ENCODE measurements at regions not wholly inside any gene's neighbourhood (a gene's known extent, or its start where the extent isn't known, plus 50 kb on each side); places are given as distances from the start of the nearest gene placed in this dataset.
"Not testable (repeated sequence)": the region's sequence is repeated elsewhere in the genome, so short reads cannot be mapped to it uniquely, and the experiment has no call there.

DNA sequence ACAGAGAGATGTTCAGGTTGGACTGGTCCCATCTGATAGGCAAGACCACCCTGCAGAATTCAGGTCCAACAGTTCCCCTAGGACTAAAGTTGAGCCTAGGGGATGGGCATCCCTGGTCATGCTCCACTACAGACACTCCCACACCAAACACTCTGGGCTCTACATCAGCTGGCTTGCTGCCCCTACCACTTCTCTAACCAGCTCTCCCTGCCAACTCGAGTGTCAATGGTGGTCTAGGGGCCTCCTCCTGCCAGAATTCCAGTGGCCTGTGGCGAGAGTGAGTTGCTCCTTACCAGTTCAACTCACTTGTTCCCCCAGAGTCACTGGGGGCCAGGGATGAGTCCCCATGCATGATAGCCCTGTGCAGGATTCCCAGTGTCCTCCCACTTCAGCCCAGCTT lies 316.2 kb upstream of the PPP2R3A start:
- DNase-seq = no peak

DNA sequence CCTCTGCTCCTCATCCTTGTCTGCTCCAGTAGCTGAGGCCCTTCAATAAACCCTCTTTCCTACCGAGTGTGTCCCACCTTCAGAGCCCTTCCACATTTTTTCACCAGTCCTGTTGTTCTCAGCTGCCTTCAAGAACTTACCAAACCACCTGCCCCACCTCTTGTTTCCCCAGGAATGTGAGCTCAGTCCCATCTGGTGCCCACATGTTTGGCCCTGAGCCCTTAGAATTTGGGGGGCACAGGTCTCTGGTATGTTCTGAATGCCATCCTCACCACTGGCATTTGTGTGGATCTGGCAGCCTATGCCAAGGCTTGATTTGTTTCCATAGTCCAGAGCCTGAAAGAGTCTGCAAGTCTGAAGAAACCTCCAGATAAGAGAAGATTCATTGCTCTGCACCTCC lies 315.2 kb upstream of the PPP2R3A start:
- DNase-seq = no peak

DNA sequence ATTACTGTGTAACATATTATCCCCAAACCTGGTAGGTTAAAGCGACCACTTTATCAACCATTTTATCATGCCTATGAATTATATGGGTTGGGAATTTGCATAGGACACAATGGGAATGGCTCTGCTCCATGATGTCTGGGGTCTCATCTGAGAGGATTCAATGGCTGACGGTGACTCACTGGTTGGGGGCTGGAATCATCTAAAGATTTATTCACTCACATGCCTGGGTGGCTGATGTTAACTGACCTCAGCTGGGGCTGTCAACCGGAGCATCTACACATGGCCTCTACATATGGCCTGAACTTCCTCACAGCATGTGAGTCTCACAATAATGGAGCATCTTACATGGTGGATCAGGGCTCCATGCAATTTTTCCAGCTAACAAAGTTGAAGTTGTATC lies 313.1 kb upstream of the PPP2R3A start:
- DNase-seq = no peak

DNA sequence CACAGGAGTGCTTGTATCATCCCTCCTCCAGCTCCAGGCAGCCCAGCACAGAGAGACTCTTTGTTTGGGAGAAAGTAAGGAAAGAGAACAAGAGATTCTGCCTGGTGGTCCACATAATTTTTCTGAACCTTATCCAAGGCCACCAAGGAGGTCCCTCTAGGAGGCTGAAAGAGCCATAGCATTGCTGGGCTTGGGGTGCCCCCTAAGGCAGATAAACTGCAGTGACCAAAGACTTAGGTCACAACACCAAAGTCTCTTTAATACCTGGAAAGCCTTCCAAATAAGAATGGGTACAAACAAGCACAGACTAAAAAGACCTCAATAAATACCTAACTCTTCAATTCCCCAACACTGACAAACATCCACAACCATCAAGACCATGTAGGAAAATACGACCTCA lies 310.2 kb upstream of the PPP2R3A start:
- DNase-seq = no peak

DNA sequence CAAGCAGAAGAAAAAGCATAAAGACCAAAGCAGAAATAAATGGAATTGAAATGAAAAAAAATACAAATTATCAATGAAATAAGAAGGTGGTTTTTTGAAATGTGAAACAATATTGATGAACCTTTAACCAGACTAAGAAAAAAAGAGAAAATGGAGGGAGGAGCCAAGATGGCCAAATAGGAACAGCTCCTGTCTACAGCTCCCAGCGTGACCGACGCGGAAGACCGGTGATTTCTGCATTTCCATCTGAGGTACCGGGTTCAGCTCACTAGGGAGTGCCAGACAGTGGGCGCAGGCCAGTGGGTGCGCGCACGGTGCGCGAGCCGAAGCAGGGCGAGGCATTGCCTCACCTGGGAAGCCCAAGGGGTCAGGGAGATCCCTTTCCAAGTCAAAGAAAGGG lies 307.1 kb upstream of the PPP2R3A start:
- not testable (repeated sequence) for DNase-seq

DNA sequence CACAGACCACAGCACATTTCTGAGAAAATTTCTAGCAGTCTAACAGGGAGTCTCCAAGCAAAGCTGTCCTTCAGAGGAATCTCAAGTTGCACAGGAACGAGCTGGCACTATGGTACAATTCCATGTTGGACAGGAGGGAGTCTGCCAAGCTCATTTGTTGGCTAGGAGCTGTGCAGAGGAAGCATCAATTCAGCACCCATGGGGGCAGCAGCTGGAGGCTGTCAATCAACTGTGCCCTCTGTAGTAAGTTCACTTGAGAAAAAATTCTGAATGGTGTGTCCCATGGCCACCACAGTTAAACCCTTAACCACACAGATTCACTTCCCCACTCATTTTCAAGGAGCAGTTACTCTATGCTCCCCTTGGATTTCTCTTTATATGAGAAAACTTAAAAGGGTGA lies 298.5 kb upstream of the PPP2R3A start:
- no peak for DNase-seq

DNA sequence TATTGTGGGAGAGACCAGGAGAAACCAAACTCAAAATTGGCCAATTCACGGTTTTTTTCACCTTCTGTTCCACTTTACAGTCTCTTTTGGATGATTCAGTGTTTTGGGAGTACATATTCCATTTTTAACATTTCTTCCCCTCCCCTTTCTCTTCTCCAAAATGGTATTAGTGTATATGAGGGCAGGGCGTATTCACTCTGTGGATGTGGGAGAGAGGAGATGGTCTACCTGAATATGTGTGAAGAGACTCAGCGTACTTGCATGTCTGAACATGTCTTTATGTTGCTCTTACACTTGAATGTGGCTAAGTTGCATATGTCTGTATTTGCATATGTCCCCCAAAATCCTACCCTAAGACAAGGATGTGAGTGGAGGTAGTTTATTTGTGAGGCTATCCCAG lies 291.0 kb upstream of the PPP2R3A start:
- no peak for DNase-seq

DNA sequence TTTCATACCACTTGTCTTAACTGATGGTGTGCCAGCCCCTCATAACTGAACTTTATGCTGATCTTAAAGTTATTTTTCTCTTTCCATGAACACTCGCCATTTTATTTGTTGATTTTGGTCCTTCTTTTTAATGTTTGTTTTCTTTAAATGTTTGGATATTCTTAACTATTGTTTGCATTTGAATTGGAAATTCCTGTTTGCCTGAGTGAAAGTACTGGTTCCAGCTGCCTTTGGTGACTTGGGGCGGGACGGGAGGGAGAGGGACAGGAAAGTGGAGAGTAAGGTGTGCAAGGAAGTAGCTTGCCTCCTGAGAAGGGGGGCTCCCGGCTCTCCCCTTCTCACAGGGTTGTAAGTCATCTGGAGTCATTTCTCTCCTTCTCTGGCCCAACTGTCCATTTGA lies 287.1 kb upstream of the PPP2R3A start:
- no peak for DNase-seq

DNA sequence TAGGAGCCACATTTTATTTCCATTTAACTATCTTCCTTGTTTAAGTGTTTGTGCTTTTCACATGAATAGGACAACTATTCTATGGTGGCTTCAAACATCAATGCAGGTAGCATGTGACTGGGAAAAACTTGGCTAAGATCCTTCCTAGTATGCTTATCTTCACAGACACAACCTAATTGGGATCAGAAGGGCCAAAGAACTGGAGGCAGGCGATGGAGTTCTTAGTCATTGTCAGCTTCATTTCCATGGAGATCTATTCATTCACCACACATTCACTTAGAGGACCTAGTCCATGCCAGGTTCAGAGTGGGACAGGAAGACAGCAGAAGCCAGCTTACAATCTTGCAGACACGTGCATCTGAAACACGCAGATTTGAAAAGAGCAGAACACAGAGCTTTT lies 277.5 kb upstream of the PPP2R3A start:
- no peak for DNase-seq

DNA sequence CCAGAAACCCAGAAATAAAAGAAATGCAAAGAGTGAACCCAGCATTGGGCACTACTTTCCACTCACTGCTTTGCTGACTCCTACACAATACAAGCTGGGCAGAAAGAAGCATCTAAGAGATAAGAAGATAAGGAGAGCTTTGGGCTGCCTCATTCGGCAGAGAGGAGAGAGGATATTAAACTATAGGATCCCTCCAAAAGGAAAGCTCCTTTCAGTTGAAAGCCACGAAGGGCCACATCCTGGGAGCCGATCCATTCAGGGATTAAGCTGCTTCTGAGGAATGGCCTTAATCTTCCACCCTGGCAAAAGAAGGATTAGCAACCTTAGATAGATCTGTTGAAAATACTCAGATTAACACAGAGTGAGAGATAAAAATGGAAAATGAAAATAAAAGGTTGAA lies 274.9 kb upstream of the PPP2R3A start:
- no peak for DNase-seq

DNA sequence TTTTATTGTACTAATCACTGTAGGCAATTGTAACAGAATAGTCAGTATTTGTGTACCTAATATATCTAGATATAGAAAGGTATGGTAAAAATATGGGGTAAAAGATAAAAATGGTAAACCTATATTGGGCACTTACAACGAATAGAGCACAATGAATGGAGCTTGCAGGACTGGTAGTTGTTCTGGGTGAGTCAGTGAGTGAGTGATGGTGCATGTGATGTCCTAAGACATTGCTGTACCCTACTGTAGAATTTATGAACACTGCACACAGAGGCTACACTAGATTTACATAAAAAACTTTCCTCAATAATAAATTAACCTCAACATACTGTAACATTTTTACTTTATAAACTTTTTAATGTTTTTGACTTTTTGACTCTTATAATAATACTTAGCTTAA lies 274.3 kb upstream of the PPP2R3A start:
- no peak for DNase-seq

DNA sequence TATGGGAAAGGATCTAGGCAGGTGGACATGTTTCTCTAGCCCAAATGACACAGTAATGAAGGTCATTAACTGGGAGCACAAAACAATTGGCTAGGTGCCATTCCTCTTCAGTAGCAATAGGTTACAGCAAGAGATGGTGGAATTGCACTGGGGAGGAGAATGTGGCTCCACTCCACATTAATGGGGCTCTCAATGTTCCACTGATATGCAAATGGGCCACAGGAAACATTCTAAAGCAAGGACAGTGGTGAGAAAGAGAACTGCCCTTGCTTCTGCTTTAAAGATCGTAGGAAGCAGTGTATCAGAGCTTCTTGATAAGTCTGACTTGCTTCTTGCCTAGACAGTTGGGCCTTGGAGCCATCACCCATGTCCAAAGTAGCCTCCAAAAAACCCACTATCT lies 271.4 kb upstream of the PPP2R3A start:
- no peak for DNase-seq

DNA sequence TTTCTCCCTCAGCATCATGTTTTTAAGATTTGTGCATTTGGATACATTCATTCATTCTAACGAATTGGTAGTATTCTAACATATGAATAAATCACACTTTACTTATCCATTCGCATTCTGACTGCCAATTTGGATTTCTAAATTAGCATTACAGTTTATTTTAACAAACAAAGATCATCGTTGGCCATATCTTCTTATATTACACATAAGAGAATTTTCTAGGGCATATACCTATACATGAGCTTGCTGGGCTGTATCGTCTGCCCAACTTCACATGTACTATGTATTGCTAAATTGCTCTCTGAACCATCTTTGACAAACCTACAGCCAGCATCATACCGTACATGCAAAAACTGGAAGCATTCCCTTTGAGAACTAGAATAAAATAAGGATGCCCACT lies 265.8 kb upstream of the PPP2R3A start:
- no peak for DNase-seq

DNA sequence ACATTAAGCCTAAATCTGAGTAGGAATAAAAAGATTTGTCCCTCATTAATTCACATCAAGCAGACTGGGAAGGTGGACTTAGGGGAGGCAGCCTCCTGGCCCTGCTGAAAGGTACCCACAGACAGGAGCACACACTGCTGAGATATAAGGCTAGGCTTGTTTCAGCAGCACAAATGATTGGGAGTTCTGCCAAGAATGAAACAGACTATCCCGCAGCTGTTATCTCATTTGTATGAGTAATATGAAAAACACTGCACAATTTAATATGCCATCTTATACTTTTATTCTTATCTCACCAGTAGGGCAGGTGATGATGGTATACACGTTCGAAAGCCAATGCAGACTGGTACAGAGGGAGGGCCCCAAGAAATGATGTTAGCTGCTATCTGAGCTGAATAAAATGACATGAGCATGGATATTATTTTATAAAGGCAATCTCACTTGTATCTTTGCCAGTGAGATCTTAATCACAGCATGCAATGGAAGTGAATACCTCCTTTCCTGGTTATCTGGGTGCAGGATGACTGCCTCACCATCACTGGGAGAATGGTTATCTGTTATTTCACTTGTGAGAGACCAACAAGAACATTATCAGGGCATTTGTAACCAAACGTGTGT lies 258.7 kb upstream of the PPP2R3A start:
- DNase-seq = no peak

DNA sequence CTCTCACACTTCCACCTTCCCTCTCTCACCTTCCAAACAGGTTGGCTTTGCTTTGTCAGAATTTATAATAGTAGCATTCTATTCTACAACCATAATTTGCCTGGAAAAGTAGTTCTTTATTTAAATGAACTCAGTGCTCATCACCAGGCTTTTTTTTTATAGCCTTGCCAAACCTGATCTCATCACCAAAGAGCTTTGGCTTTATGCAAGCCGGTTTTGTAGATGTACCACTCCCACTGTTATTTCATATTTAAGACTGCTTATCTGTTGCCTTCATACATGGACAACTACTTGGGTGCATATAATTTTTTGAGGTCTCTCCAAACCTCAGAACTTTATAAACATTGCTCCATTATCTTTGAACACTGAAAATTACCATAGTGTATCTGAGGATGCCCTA lies 246.1 kb upstream of the PPP2R3A start:
- no peak for DNase-seq

DNA sequence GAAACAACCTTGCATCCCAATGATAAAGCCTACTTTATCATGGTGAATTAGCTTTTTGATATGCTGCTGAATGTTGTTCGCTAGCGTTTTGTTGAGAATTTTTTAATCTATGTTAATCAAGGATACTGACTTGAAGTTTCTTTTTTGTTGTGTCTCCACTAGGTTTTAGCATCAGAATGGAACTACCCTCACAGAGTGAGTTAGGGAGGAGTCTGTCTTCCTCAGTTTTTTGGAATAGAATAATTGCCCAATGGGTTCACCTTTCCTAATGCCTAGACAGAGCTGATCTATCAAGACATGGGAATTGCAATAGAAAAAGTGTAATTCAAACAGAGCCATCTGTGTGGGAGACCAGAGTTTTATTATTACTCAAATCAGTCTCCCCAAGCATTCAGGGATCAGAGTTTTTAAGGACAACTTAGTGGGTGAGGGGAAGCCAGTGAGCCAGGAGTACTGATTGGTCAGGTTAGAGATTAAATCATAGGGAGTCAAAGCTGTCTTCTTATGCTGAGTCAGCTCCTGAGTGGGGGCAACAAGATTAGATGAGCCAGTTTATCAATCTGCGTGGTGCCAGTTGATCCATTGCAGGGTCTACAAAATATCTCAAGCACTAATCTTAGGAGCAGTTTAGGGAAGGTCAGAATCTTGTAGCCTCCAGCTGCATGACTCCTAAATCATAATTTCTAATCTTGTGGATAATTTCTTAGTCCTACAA lies 237.4 kb upstream of the PPP2R3A start:
- DNase-seq = no peak

DNA sequence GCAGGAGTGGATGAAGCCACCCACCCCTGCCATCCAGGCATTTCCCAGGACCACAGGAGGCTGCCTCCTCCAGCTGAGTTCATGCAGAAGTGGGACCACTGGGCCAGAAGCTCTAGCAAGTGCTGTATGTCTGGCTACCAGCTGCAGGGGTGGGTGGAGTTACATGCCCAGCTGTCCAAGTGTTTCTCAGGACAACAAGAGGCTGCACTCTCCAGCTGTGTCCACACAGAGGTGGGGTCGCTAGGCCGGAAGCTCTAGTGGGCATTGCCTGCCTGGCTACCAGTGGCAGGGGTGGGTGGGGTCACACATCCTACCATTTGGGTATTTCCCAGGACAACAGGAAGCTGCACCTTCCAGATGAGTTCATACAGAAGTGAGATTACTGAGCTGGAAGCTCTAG lies 234.0 kb upstream of the PPP2R3A start:
- no peak for DNase-seq

DNA sequence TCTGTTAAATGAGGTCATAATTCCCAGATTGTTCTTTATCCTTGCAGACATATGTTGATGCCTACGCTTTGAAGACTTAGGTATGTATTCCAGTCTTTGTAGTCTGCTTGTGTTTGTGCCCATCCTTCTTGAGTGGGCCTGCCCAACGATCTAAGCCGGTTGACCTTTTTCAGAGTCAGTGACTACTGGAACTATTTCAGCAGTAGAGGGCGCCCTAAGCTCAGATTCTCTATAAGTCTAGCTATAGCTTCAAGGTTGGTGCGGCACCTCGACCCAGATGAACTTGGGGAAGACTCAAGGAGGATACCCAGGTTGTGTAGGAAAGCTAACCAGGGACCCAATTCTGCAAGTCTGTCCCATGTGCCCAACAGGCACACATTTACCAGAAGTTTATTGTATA lies 228.8 kb upstream of the PPP2R3A start:
- no peak for DNase-seq

DNA sequence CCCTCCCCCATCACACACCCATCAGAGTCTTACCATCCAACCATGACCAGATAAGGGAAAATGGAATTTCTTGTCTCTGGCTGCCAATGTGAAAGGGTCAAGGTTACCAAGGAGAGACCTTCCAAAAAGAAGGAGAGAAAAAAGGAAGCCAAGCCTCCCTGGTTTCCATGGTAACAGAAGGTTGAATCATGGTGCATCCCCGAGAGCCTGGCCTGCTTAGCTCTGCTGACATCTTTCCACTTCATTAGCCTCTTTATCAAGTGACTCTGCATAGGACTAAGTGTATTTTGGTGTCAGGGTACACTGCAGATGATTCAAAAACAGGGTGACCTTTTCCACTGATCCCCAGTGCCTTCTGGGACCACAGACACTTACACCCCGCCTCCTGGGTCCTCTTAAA lies 225.7 kb upstream of the PPP2R3A start:
- no peak for DNase-seq

DNA sequence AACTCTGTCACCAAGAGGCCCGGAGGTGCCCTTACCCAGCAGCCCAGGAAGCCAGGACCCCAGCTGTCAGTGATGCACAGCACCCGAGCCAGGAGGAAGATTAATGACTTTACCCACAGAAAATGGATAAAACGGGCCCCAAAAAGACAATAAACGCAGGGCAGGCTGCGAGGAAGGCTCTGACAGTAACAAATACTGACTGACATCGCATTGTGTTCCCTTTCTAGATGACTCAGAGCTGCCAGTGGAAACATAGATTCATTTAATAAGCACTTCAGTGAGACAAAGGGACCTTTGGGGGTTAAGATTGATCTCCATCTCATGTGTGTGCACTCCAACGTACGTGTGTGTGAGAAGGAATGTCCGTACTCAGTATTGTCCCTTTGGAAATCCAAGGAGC lies 225.3 kb upstream of the PPP2R3A start:
- DNase-seq = no peak

DNA sequence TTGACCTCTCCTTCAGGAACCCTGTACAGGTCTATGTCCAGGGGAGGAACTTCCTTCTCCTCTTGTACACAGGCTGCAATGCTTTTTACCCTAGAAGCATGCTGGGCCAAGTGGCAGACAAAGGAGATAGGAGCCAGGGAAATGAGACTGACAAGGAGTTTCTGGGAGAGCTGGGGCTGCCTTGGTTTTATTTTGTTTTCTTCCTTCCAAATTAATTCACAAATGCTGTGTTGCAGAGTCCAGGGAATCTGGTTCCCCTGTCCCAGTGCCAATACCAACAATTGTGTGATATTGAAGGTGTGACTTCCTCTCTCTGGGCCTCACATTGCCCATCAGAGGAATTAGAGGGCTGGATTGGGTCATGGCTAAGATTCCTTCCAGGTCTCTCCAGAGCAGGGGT lies 224.8 kb upstream of the PPP2R3A start:
- DNase-seq = no peak

DNA sequence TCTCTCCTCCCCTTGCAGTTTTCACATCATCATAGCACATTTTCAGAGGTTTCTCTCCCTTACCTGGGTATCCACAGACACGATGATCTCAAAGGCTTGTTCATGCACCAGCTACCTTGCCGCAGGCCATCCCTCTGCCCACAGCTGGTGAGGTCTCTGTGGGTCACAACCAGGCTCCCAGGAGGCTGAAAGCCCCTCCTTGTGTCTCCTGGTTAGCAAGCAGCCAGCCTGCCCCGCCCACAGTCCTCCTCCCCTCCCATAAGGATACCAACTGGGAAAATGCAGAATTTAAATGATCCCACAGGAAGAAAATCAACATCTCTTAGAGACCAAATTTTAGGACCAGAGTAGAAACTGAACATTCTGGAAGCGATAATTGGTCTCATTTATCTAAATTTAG lies 213.5 kb upstream of the PPP2R3A start:
- DNase-seq = no peak

DNA sequence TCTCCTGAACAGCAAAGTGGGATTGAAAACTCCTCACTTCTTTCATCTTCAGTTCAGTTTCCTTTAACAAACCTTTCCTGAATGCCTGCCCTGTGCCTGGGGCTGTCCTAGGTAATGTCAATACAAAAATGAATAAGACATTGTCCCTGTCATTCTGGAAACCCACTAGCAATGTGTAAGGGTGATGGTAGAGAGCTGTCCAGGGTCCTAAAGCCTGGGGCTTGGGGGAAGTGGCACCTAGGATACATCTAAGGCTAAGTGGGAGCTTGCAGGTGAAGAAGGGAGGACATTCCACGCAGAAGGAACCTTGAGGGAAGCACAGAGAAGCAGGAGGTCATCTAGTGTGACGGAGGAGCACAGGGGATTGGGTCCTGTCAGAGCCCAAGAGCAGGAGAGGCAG lies 212.7 kb upstream of the PPP2R3A start:
- DNase-seq = no peak

DNA sequence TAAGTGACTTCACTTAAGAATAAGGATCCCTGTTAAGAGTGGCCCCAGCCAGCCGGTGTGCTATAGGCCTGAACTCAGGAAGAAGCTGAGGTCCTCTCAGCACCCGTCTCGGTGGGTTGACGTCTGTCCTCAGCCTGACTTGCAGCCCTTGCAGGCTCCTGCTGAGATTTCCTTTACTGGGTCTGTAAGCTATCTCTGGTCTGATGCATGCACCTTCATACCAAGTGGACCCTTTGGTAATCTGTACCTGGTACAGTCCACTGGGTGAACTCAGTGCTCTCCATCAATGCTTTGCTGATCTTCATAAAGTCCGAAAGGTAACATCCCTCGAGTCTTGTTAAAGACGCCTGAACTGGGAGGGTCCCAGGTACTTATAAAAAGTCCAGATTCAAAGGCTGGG lies 212.0 kb upstream of the PPP2R3A start:
- DNase-seq = no peak
